Duodenal mucosa (tissue), 2 donors: ENCODE measurements at regions not wholly inside any gene's neighbourhood (a gene's known extent, or its start where the extent isn't known, plus 50 kb on each side); places are given as distances from the start of the nearest gene placed in this dataset.

ENCODE experiments used
- H3K27ac ChIP-seq: one replicate; pipeline ENCODE4 v1.7.0; 2013; ENCODE audit warnings: low read depth, low read length
- H3K27me3 ChIP-seq, 2 donors: one replicate each; pipeline ENCODE4 v1.7.0; 2013; ENCODE audit warnings: low read length in 2 of 2, control low read depth in 1 of 2; ENCODE audit not compliant: insufficient read depth in 2 of 2, control insufficient read depth in 1 of 2
- H3K36me3 ChIP-seq, 2 donors: one replicate each; pipeline ENCODE4 v1.7.0; 2013; ENCODE audit warnings: low read length in 2 of 2, control low read depth in 1 of 2; ENCODE audit not compliant: insufficient read depth in 2 of 2, control insufficient read depth in 1 of 2
- H3K4me1 ChIP-seq, 2 donors: one replicate each; pipeline ENCODE4 v1.7.0; 2013; ENCODE audit warnings: low read length in 2 of 2, control low read depth in 1 of 2; ENCODE audit not compliant: insufficient read depth in 2 of 2, control insufficient read depth in 1 of 2
- H3K4me3 ChIP-seq, 2 donors: one replicate each; pipeline ENCODE4 v1.7.0; 2013; ENCODE audit warnings: low read length in 2 of 2, low read depth in 1 of 2
- H3K9ac ChIP-seq, 2 donors: one replicate each; pipeline ENCODE4 v1.7.0; 2013; ENCODE audit warnings: low read length in 2 of 2, low read depth in 1 of 2
- H3K9me3 ChIP-seq, 2 donors: one replicate each; pipeline ENCODE4 v1.7.0; 2013; ENCODE audit warnings: low read length in 2 of 2, control low read depth in 1 of 2; ENCODE audit not compliant: control insufficient read depth in 1 of 2

DNA sequence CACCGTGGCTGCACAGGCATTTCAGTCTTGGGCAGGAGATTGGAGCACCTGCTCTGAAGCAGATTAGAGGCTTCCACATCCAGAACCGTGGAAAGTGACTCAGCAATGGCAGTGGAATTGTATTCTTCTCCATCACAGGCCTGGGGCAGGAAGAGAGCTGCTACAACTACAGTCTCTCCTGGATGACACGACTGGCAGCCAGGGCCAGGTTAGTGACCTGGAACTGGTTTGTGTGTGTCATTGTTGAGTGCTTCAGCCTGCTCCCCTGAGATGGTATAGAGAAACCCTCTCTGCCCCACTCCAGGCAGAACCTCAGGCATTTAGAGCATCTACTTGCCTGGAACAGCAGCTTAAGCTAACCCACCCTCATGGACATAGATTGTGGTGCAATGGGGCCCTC, 596.5 kb upstream of the INTU start:
- no peaks in the 10 kb centered on the region for H3K4me1 ChIP-seq
- no peaks in the 10 kb centered on the region for H3K36me3 ChIP-seq
- no peaks in the 10 kb centered on the region for H3K27me3 ChIP-seq
- no peak overlapping the region for H3K9ac ChIP-seq
- H3K27ac ChIP-seq: no peak overlapping the region
- peaks cover 3 to 5% of the 10 kb centered on the region in 2 donors for H3K9me3 ChIP-seq
- no peak overlapping the region for H3K4me3 ChIP-seq

DNA sequence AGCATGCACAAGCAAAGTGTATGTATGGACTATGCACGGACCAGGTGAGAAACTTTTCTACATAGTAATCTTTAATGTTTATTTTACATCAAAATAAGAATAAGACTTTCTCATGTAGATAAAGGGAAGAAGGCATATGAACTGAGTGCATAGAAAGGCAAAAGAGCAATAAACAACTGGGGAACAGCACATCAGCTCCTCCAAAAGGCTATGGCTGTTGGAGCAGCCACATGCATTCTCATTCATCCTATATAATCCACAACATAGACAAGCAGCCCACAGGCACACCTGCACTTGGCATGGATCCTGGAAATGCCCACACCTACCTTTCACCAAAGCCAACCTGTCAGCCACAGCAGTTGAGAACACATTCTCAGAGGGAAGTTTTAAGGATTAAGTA, 586.9 kb upstream of the INTU start:
- no peaks in the 10 kb centered on the region for H3K4me1 ChIP-seq
- no peaks in the 10 kb centered on the region for H3K36me3 ChIP-seq
- no peaks in the 10 kb centered on the region for H3K27me3 ChIP-seq
- H3K4me3 ChIP-seq: no peak overlapping the region
- H3K27ac ChIP-seq: no peak overlapping the region
- no peaks in the 10 kb centered on the region for H3K9me3 ChIP-seq
- H3K9ac ChIP-seq: no peak overlapping the region

DNA sequence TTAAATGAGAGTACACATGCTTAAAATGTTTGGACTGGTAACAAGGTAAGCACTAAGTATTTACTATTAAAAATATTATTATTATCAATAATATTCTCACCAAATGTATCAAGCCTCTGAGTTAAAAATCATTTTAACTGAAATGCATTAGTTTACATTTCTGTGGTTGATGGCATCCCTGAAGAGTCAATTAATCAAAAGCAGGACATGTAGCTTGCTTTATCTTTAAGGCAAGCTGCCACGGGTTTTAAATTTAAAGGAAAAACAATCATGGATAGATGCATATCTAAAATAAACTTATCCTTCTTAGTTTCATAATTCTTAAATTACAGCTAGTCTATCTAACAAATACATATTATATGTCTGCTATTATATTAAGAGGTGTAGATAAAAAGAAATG, 584.8 kb upstream of the INTU start:
- no peaks in the 10 kb centered on the region for H3K9me3 ChIP-seq
- H3K27ac ChIP-seq: no peak overlapping the region
- no peak overlapping the region for H3K9ac ChIP-seq
- H3K4me3 ChIP-seq: no peak overlapping the region
- no peaks in the 10 kb centered on the region for H3K4me1 ChIP-seq
- H3K36me3 ChIP-seq: no peaks in the 10 kb centered on the region
- no peaks in the 10 kb centered on the region for H3K27me3 ChIP-seq

DNA sequence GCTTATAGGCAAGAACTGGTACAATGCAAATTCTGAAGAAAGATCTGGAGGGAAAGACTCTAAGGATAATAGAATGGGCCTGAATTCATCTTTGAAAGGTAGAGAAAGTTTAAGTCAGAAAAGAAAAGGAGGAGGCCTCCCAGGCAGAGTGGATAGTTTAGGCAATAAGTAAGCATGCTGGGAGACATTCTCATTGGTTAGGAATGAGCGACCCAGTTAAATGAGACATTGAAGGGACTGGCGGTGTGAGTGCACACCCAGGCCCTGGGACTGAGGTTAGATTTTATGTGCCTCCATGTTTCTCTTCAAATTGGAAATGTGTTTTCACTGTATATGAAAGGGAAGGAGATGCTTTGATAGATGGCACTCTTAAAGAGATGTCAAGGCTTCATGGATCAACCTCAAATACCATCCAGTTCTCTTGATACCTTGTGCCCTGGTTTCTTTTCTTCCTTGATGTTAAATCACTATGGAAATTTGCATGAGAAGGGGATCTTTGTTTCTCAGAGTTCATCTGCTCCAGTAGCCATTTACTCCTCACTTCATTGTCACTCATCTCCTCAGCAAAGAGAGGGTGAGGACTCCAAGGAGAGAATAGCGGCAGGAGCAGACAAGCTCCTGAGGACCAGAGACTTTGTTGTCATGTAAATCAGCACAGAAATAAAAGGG, 584.2 kb upstream of the INTU start:
- Histone ChIP-seq H3K27ac (no peak overlapping the region), H3K9ac (no peak overlapping the region)

DNA sequence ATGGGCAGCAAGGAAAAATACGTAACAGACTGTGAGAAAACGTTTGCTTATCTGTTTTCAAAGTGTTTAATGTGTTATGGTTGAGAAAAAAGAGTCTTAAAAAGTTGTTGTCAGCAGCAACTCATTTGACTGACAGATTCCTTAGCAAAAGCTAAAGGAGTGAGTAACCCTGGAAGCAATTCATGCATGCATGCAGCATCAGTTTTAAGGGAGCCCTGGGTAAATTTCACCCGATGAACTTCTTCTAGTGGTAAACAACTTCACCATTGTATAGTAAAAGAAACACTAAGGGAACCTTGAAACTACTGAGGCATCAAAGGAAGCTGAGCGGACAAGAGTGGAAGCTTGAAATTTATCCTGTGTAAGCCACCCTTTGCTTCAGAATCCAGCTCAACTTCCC, 583.2 kb upstream of the INTU start:
- Histone ChIP-seq H3K4me3 (no peak overlapping the region), H3K9ac (no peak overlapping the region), H3K36me3 (no peaks in the 10 kb centered on the region), H3K27ac (no peak overlapping the region), H3K9me3 (no peaks in the 10 kb centered on the region), H3K4me1 (no peaks in the 10 kb centered on the region), H3K27me3 (no peaks in the 10 kb centered on the region)

More for the DNA sequence above, 584.2 kb upstream of the INTU start:
- no peak overlapping the region for H3K4me3 ChIP-seq
- no peaks in the 10 kb centered on the region for H3K4me1 ChIP-seq
- no peaks in the 10 kb centered on the region for H3K36me3 ChIP-seq
- H3K9me3 ChIP-seq: no peaks in the 10 kb centered on the region
- no peaks in the 10 kb centered on the region for H3K27me3 ChIP-seq

DNA sequence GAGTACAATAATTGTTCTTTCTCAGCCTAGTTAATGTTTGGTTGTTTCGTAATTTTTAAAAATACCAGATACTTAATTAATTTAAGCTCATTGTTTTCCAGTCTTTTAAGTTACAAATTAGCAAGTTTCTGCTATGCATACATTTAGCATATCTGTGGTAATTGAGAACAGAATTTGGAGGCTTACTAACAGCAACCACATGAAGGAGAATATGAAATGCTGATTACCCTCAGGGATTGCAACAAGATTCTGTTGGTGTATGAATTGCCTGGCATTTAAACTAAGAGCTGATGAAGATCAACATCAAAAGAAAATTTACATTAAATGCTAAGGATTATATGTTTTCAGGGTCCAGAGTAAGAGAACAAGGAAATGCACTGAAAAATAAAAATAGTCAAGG, 580.0 kb upstream of the INTU start:
- Histone ChIP-seq H3K27me3 (no peaks in the 10 kb centered on the region), H3K27ac (no peak overlapping the region), H3K4me3 (no peak overlapping the region), H3K9me3 (peaks cover 11 to 19% of the 10 kb centered on the region in 2 donors), H3K4me1 (no peaks in the 10 kb centered on the region), H3K9ac (no peak overlapping the region), H3K36me3 (no peaks in the 10 kb centered on the region)

DNA sequence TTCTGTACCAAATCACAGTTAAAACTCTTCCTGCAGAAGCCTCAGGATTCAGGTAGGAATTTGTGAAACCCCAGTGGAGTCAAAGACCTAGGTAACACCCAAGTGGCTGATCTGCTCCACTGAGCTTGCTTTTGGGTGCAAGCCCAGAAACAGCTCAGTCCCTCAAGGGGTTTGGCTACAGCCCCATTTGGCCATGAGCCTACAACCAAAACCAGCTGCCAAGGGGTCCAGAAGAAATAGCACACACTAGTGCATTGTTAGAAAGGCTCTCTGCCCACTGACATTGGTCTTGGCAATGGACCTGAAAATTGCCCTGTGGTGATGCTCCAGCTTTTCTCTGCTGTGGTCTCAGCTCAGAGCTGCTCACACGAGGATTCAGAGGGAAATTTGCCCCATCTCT, 577.4 kb upstream of the INTU start:
- Histone ChIP-seq H3K4me1 (no peaks in the 10 kb centered on the region), H3K9me3 (peaks cover 11 to 19% of the 10 kb centered on the region in 2 donors), H3K27ac (no peak overlapping the region)

DNA sequence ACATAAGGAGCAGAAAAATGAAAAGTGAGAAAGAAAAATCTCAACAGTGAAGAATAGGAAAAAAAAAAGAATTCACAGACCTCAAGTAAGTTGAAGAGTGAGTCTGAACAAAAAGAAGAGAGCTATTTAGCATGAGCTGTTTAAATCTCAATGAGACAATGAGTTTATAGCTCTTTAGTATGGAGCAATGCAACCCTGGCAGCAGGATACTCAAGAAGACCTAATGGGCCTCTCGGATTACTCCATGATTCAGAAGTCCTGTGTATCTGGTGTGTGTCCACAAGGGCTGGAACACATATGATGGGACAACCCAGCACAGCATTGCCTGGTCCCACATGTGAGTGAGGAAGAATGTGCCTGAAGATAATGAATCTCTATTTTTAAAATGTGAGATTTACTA, 563.1 kb upstream of the INTU start:
- no peaks in the 10 kb centered on the region for H3K9me3 ChIP-seq
- no peak overlapping the region for H3K4me3 ChIP-seq
- no peak overlapping the region for H3K27ac ChIP-seq
- H3K27me3 ChIP-seq: no peaks in the 10 kb centered on the region
- H3K36me3 ChIP-seq: no peaks in the 10 kb centered on the region
- H3K9ac ChIP-seq: no peak overlapping the region
- H3K4me1 ChIP-seq: no peaks in the 10 kb centered on the region

More for the DNA sequence above, 577.4 kb upstream of the INTU start:
- no peaks in the 10 kb centered on the region for H3K36me3 ChIP-seq
- no peaks in the 10 kb centered on the region for H3K27me3 ChIP-seq
- H3K4me3 ChIP-seq: no peak overlapping the region
- no peak overlapping the region for H3K9ac ChIP-seq

DNA sequence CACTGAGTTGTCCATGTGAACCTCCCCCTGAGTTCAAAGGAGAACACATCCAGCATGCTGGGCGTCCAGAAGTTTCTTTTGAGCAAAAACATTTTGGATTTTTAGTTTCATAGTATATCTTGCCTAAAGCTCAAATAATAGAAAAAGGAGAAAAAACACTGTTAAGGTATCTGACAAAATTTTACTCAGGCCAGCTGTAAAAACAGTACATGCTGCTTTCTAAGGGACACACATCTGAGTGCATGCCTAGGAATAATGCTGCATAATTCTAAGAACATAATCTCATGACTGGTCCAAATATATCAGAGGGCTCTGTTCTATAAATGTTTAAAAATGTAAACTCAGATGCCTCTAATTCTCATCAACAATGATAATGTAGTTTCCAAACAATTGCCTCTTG, 561.3 kb upstream of the INTU start:
- Histone ChIP-seq H3K4me1 (no peaks in the 10 kb centered on the region), H3K9ac (no peak overlapping the region), H3K27ac (no peak overlapping the region), H3K4me3 (no peak overlapping the region), H3K36me3 (no peaks in the 10 kb centered on the region), H3K27me3 (no peaks in the 10 kb centered on the region), H3K9me3 (no peaks in the 10 kb centered on the region)

DNA sequence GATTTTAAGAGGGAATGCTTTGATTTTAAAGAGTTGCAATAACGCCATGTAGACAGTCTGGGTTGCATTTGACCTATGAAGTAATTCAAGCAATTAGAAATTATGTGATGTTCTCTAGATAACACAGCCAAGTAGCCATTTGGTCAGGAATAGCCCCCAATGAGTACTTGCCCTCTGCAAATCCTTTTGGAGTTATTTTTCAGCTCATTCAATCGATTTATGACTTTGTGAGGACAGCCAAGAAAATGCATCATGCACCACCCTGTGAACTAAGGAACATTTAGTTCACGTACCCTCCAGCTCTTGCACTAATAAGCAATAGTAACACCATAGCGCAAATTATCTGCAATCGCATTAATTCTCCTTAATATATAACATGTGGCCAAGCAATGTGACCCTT, 552.6 kb upstream of the INTU start:
- Histone ChIP-seq H3K36me3 (no peaks in the 10 kb centered on the region), H3K9ac (no peak overlapping the region), H3K4me3 (no peak overlapping the region), H3K9me3 (peaks cover 0 to 5% of the 10 kb centered on the region in 2 donors), H3K4me1 (no peaks in the 10 kb centered on the region), H3K27me3 (no peaks in the 10 kb centered on the region), H3K27ac (no peak overlapping the region)

DNA sequence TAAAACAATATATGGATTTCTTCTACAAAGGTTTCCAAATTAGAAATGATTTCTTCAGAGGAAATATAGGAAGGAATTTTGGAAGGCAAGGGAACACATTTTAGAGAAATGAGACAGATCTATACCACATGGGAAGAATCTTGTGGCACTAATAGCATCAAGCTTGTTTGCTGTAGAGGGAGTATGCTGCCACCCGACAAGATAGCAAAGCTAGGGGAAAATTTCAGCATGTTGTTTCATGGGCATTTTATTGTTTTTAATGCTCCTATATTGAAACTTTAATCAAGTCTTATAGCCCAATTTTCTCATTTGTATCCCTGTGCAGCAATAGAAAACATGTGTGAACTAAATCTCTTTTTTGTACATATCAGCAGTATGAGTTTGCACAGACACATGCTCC, 551.7 kb upstream of the INTU start:
- no peaks in the 10 kb centered on the region for H3K36me3 ChIP-seq
- peaks cover 0 to 5% of the 10 kb centered on the region in 2 donors for H3K9me3 ChIP-seq
- no peaks in the 10 kb centered on the region for H3K27me3 ChIP-seq
- H3K9ac ChIP-seq: no peak overlapping the region
- H3K27ac ChIP-seq: no peak overlapping the region
- H3K4me1 ChIP-seq: no peaks in the 10 kb centered on the region
- H3K4me3 ChIP-seq: no peak overlapping the region
